Activated naive CD4-positive, alpha-beta T cell treated with anti-CD3 and anti-CD28 coated beads for 36 hours (primary cell): ENCODE measurements at regions not wholly inside any gene's neighbourhood (a gene's known extent, or its start where the extent isn't known, plus 50 kb on each side); places are given as distances from the start of the nearest gene placed in this dataset.
"Not testable (repeated sequence)": the region's sequence is repeated elsewhere in the genome, so short reads cannot be mapped to it uniquely, and the experiment has no call there.

Source experiments
- CTCF ChIA-PET: fragments of 350-600 bp; sonication (Branson Sonifier 250); formaldehyde crosslinking; loops from one replicate; lab custom pipeline; 2021; ENCODE audit warnings: antibody characterized with exemption; lab: Charles Lee
- DNase-seq: peaks from one replicate; pipeline ENCODE4 v3.0.0-alpha.2; 2020
- H3K27ac Mint-ChIP-seq: one replicate; pipeline ENCODE4 v1.8.0; 2021; ENCODE audit warnings: mild to moderate bottlenecking, mixed read lengths
- H3K27me3 Mint-ChIP-seq: one replicate; pipeline ENCODE4 v1.8.0; 2021; ENCODE audit warnings: low read depth, mixed read lengths
- H3K36me3 Mint-ChIP-seq: one replicate; pipeline ENCODE4 v1.8.0; 2021; ENCODE audit warnings: low read depth, mixed read lengths
- H3K4me1 Mint-ChIP-seq: one replicate; pipeline ENCODE4 v1.8.0; 2021; ENCODE audit warnings: low read depth, mixed read lengths
- H3K4me3 Mint-ChIP-seq: one replicate; pipeline ENCODE4 v1.8.0; 2021; ENCODE audit warnings: mild to moderate bottlenecking, moderate library complexity, mixed read lengths
- H3K9me3 Mint-ChIP-seq: one replicate; pipeline ENCODE4 v1.8.0; 2021; ENCODE audit warnings: mixed read lengths
- intact Hi-C: fragments of 100-400 bp; cut with micrococcal nuclease; formaldehyde crosslinking; loops from one replicate; pipeline ENCODE4 v1.15.1; 2023

DNA sequence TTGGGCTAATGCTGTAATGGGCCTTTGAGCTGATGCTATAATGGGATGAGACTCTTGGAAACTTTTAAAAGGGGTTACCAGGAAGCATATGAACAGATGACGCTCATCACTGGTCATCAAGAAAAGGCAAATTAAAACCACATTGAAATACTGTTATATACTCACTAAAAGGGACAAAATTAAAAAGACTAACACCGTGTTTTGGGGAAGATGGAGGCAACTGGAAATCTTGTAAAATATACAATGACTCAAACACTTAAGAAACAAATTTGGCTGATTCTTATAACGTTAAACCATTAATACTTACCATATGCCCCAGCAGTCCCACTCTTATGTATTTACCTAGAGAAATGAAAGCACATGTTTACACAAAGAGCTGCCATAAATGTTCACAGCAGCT, 207.2 kb upstream of the GPRIN3 start:
- no peaks in the 10 kb centered on the region for H3K36me3 Mint-ChIP-seq
- peaks cover 3% of the 10 kb centered on the region for H3K27me3 Mint-ChIP-seq
- CTCF ChIA-PET: no interaction called here
- H3K4me3 Mint-ChIP-seq: no peak overlapping the region
- H3K9me3 Mint-ChIP-seq: no peaks in the 10 kb centered on the region
- H3K4me1 Mint-ChIP-seq: peaks cover 7% of the 10 kb centered on the region
- H3K27ac Mint-ChIP-seq: no peak overlapping the region
- DNase-seq: no peak
- intact Hi-C loops: no loop called here

DNA sequence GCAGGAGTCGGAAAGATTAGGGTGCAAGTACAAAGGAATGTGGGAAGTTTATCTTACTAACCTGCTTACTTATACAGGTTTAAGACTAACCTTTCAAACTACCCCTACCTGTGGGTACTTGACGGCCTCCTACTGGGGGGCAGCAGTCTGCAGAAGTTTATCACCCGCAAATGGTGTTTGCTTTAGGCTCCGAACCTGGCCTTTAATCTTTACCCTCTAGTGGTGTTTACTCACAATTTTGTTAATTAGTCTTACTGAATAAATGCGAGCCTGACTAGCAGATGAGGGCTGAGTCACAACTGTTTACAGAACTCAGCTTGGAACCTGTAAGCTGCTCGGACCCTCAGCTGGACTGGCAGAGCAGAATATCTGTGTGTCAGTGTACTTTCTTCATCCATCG, 204.2 kb upstream of the GPRIN3 start:
- Mint-ChIP-seq H3K4me3 (no peak overlapping the region), H3K4me1 (peaks cover 17% of the 10 kb centered on the region), H3K27ac (no peak overlapping the region), H3K9me3 (peaks cover 3% of the 10 kb centered on the region), H3K36me3 (peaks cover 2% of the 10 kb centered on the region), H3K27me3 (peaks cover 2% of the 10 kb centered on the region)
- intact Hi-C loops: no loop called here
- CTCF ChIA-PET: no interaction called here
- DNase-seq: no peak

DNA sequence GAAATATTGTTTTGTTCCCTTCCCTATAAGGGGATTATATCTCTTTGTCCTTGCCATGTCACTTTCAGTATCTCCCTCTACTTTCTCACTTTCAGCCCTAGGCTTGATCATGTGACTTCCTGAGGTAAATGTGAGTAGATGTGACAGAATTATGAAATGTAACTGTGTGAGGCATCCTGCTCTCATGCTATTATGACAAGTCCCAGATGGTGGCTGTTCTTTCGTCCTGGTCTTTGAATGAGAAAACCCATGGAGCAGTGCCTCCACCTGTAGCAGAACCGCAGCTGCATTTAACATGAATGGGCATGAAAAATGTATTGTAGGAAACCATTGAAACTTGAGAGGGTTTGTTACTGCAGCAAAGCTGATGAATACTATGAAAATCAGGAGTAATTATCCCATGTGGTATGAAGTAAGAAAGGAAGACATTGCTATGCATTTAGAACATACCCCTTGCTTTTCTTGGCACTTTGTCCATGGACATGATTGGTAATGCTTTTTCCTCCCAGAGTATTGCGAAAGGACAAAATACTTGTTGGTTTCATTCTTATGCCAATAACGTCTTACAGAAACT, 202.2 kb upstream of the GPRIN3 start:
- CTCF ChIA-PET: interaction anchor here (1.6 kb wide), 1 partner anchor 75 kb away, joined by 3 read pairs; no protein-coding TSS in a partner anchor
- Mint-ChIP-seq H3K27me3 (no peaks in the 10 kb centered on the region), H3K4me1 (peaks cover 17% of the 10 kb centered on the region), H3K4me3 (no peak overlapping the region), H3K27ac (no peak overlapping the region), H3K9me3 (peaks cover 3% of the 10 kb centered on the region), H3K36me3 (peaks cover 2% of the 10 kb centered on the region)
- peak; percentile 44 for DNase-seq
- intact Hi-C loops: loop anchor here (1.0 kb wide), 2 partner anchors 39 to 71 kb away; no protein-coding TSS in a partner anchor

- H3K9me3 Mint-ChIP-seq: peaks cover 6% of the 10 kb centered on the region
- intact Hi-C loops: no loop called here
- H3K4me1 Mint-ChIP-seq: peaks cover 17% of the 10 kb centered on the region
- H3K4me3 Mint-ChIP-seq: no peak overlapping the region
- no peak for DNase-seq
- H3K36me3 Mint-ChIP-seq: peaks cover 2% of the 10 kb centered on the region
- no peak overlapping the region for H3K27ac Mint-ChIP-seq
- CTCF ChIA-PET: no interaction called here
- H3K27me3 Mint-ChIP-seq: peaks cover 2% of the 10 kb centered on the region
Observed at GRCh38 chr4:89506866-89507491, 199.4 kb upstream of the GPRIN3 start.

DNA sequence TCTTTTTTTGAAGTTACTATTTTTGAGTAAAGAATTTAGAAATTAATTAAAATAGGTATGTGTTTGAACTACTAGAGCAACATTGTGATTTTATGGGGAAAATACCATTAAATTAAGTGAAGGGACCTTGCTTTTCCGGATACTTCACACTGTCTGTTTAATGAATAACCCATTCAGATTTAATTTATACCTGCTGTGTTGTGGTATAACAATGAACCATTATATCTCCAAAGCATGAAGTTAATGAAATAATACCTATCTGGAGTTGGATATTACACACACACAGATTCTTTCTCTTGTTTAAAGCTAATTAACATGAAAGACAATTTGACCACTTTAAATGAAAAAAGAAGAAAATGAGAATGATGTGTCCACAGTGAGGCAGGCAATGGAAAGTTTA, 195.0 kb upstream of the GPRIN3 start:
- H3K27ac Mint-ChIP-seq: no peak overlapping the region
- no peak for DNase-seq
- H3K4me3 Mint-ChIP-seq: no peak overlapping the region
- peaks cover 10% of the 10 kb centered on the region for H3K27me3 Mint-ChIP-seq
- H3K4me1 Mint-ChIP-seq: no peaks in the 10 kb centered on the region
- CTCF ChIA-PET: interaction anchor here (1.2 kb wide), 1 partner anchor 55 kb away, joined by 3 read pairs; no protein-coding TSS in a partner anchor
- no peaks in the 10 kb centered on the region for H3K36me3 Mint-ChIP-seq
- peaks cover 3% of the 10 kb centered on the region for H3K9me3 Mint-ChIP-seq
- intact Hi-C loops: no loop called here

GRCh38 chr4:89497517-89498308, 190.1 kb upstream of the GPRIN3 start:
- H3K27me3 Mint-ChIP-seq: peaks cover 8% of the 10 kb centered on the region
- H3K4me1 Mint-ChIP-seq: no peaks in the 10 kb centered on the region
- no peak for DNase-seq
- H3K9me3 Mint-ChIP-seq: no peaks in the 10 kb centered on the region
- H3K27ac Mint-ChIP-seq: no peak overlapping the region
- no peak overlapping the region for H3K4me3 Mint-ChIP-seq
- no peaks in the 10 kb centered on the region for H3K36me3 Mint-ChIP-seq
- CTCF ChIA-PET: no interaction called here
- intact Hi-C loops: no loop called here

- Mint-ChIP-seq H3K9me3 (no peaks in the 10 kb centered on the region), H3K4me3 (no peak overlapping the region), H3K4me1 (no peaks in the 10 kb centered on the region), H3K27me3 (peaks cover 8% of the 10 kb centered on the region), H3K36me3 (no peaks in the 10 kb centered on the region), H3K27ac (no peak overlapping the region)
- CTCF ChIA-PET: no interaction called here
- DNase-seq: no peak
- intact Hi-C loops: no loop called here
Observed at GRCh38 chr4:89496851-89497250, 189.3 kb upstream of the GPRIN3 start.

GRCh38 chr4:89493367-89493766, 185.8 kb upstream of the GPRIN3 start:
- no peaks in the 10 kb centered on the region for H3K9me3 Mint-ChIP-seq
- intact Hi-C loops: no loop called here
- H3K4me1 Mint-ChIP-seq: no peaks in the 10 kb centered on the region
- no peaks in the 10 kb centered on the region for H3K27me3 Mint-ChIP-seq
- no peak for DNase-seq
- CTCF ChIA-PET: no interaction called here
- H3K4me3 Mint-ChIP-seq: no peak overlapping the region
- no peak overlapping the region for H3K27ac Mint-ChIP-seq
- H3K36me3 Mint-ChIP-seq: no peaks in the 10 kb centered on the region

DNA sequence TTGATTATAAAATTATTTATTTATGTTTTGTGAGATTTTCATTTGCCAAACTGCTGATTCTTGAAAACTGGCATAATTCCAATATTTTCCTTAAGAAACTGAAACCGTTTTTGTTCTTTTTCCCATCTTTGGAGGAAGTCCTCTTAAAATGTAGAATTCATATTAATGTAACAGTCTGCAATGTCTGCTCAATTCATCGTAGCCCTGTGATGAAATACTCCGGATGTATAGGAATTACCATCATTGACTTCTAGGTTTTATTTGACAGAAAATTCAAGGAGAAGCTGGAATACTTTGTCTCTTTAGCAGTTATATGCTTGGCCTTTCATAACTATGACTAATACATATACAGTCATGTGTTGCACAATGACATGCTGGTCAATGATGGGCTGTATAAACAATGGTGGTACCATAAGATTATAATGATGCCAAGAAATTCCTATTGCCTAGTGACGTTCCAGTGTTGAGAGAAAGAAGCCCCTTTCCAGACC, 185.0 kb upstream of the GPRIN3 start:
- Mint-ChIP-seq H3K4me1 (no peaks in the 10 kb centered on the region), H3K9me3 (no peaks in the 10 kb centered on the region), H3K4me3 (no peak overlapping the region), H3K36me3 (no peaks in the 10 kb centered on the region), H3K27me3 (no peaks in the 10 kb centered on the region), H3K27ac (no peak overlapping the region)
- no peak for DNase-seq
- intact Hi-C loops: no loop called here
- CTCF ChIA-PET: no interaction called here

DNA sequence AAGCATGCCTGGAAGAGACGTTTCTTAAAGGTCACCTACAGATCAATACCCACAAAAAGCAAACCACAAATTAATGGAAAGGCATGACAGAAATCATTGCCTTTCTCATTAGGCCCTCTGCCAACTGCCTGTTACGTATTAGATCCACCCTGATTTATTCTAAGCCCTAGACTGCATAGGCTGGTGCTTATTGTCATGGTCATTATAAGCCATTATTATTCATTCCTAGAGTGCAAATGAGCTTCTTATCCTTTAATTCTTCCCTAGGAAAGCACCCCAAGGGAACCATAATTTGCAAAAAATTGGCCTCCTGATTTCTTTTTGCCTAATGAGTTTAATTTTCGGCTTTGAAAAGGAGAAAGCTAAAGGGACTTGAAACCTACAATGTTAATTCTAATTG, 184.2 kb upstream of the GPRIN3 start:
- intact Hi-C loops: no loop called here
- Mint-ChIP-seq H3K36me3 (no peaks in the 10 kb centered on the region), H3K27me3 (no peaks in the 10 kb centered on the region), H3K27ac (no peak overlapping the region), H3K9me3 (no peaks in the 10 kb centered on the region), H3K4me1 (no peaks in the 10 kb centered on the region), H3K4me3 (no peak overlapping the region)
- DNase-seq: no peak
- CTCF ChIA-PET: no interaction called here

- H3K27ac Mint-ChIP-seq, H3K4me3 Mint-ChIP-seq, CTCF ChIA-PET, H3K4me1 Mint-ChIP-seq, H3K27me3 Mint-ChIP-seq, DNase-seq, H3K36me3 Mint-ChIP-seq, H3K9me3 Mint-ChIP-seq: not testable (repeated sequence)
- intact Hi-C loops: loop anchor here (10.0 kb wide), 2 partner anchors 165 to 805 kb away; no protein-coding TSS in a partner anchor
Observed at GRCh38 chr4:89489921-89490431, 182.4 kb upstream of the GPRIN3 start.

DNA sequence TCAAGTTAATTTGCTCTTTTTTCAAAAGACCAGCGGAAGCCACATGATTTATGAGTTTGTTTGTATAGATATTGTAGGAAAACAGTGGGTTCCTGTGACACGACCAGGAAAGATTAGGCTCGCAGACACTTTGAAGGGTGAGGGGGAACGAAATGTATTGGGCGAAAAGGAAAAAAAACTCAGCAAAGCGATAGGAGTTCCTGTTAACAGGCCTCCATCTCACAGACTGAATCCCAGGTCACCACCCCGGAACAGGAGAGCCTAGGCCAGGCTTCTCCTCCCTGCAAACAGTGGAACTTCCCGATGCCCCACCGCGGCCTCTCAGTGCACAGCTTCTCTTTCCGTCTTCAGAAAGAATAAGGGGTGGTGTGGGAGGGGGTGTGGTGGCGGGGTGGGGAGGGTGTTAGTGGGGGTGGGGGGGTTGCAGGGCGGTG, 181.8 kb upstream of the GPRIN3 start:
- no peak for DNase-seq
- intact Hi-C loops: loop anchor here (10.0 kb wide), 2 partner anchors 165 to 805 kb away; no protein-coding TSS in a partner anchor
- Mint-ChIP-seq H3K27ac (no peak overlapping the region), H3K4me1 (no peaks in the 10 kb centered on the region), H3K27me3 (no peaks in the 10 kb centered on the region), H3K4me3 (no peak overlapping the region), H3K9me3 (no peaks in the 10 kb centered on the region), H3K36me3 (no peaks in the 10 kb centered on the region)
- CTCF ChIA-PET: no interaction called here
